ENCODE measurements at regions not wholly inside any gene's neighbourhood (a gene's known extent, or its start where the extent isn't known, plus 50 kb on each side); places are given as distances from the start of the nearest gene placed in this dataset.

DNA sequence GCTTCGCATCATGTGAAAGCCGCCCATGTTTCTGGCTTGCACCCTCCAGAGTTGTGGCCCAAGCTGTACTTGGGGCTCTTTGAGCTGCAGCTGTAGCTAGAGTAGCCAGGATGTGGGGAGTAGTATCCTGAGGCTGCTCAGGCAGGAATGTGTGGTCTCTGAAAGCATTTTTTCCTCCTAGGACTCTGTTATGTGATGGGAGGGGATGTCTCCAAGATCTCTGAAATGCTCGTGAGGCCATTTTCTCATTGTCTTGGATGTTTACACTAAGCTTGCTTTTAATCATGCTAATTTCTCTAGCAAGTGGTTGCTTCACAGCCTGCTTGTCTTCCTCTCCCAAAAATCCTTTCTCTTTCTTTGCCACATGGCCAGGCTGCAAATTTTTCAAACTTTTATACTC lies 687.6 kb downstream of the DCDC2C start:
- DNase-seq: no peak

DNA sequence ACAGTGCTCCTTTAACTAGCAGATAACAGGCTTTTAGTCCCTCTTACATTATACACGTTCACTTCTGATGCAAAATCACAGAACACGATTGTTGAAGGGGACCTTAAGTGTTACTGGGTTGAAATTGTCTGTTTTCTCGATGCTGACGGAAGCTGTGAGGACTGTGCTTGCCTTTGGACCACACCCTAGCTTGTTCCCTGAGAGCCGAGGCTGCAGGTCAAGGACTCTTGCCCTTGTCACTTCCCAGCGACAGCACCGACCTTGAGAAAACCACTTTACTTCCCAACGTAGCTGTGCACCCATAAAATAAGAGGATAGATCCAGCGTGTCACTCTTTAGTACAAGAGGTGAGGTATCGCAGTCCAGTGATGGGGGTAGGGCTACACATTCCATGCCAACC lies 701.0 kb downstream of the DCDC2C start:
- no peak for DNase-seq

DNA sequence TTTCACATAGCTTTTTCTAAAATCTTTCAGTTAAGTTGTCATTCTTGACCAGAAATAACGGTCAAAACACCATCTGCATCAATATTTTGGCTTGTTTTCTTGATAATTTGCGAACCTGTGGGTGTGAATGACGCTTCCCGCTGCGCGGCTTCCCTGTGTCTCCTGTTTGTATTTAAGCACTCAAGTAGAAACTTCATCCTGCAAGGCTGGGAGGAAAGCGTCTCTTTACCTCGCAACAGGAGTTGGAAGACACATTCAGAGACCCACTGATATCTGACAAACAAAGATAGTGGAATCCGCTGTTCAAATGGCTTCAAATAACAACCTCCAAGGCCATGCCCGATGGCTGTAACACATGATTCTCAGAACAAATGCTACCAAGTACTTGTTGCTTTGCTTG lies 704.9 kb downstream of the DCDC2C start:
- no peak for DNase-seq

DNA sequence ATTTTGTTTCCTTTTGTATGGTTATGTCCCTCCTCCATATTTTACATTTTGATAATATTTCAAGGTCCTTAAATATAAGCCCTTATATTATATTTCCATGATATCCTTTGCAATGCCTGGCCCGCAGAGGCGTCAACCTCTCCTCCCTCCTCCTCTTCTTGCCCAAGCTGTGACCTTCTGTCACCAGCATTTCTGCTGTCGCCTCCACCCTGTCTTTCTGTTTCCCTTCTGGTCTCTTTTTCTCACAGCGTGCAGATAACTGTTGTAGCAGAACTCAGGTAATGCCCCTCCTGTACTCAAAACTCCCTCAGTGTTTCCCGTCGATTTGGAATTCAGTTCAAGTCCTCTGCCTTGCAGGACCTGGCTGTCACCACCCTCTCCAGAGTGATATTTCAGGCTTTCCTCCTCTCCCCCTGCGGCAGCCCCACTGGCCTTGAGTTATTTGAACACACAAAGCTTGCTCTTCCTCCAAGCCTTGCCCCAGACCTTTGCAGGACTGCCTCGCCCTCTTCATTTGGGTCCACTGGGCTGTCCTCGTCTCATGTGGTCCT lies 709.3 kb downstream of the DCDC2C start:
- no peak for DNase-seq

DNA sequence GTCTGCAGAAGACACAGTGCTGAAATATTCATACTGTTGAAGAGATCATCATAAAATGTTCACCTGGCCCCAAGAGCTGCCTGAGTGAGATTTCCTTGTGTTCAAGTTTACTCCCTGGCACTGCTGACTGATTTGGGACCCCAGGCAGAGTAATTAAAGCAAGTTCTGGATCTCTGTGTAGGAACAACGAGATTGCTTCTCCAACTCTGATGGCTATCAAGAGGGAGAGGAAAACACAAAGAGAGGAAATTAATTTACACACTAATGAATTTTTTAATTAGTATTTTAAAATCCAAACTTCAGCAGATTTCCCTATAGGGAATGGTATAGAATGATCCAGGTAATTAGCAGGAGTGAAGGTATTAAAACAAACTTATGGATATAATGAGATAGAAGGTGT lies 711.8 kb downstream of the DCDC2C start:
- no peak for DNase-seq

DNA sequence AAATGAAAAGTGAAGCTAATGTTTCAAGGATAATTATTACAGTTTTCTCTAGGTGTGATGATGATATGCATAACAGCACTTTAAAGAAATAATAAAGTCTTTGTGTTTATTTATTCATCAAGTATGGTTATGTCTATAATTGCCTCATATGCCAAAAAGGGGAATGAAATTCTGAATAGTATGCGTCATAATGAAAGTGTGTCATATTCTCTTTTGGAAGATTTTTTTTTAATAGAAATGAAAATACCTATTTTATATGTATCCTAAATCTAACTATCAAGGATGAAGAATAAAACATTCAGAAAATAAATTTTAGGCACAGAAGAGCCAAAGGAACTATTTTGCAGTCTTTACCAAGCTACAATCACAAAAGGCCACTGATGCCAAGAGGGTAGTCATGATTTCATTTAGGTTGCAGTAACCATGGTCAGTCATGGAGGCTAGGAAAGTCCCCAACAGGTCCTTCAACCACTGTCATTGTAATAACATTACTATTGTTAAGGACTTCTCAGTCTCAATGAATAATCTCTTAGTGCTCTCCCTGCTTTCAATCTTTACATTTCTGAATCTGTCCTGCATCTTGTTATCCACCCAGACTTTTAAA lies 712.5 kb downstream of the DCDC2C start:
- DNase-seq: no peak

DNA sequence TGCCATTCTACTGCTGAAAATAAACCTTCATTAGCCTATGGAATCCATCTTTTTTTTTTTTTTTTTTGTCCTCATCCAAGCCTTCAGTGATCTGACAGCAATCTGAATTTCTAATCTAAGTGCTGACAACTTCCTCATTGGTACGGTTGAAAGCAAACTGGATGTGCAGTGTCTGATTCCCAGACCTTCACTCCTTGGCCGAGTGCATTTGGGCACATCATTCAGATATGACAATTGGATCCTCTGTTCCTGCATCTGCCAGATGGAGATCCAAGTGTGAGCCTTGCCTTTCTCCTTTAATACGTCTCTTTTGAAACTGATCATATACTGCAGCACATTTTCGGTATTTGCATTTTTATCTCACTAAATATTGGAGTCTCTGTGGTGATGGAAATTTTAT lies 713.1 kb downstream of the DCDC2C start:
- DNase-seq: no peak

DNA sequence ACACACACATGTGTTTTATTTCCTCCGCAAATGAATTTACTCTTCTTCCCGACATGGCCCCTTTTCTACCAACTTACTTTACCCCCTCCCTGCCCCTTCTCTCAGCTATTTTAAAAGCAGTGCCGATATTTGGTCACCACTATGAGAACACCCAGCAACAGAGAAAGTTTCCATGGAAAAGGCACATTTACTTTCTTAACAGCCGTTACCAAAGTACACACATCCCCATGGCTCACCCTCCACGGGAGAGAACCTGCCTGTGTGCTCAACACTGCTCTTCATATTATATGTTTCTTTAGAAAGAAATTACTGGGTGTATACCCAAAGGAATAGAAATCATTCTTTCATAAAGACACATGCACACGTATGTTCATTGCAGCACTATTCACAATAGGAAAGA lies 714.4 kb downstream of the DCDC2C start:
- no peak for DNase-seq

DNA sequence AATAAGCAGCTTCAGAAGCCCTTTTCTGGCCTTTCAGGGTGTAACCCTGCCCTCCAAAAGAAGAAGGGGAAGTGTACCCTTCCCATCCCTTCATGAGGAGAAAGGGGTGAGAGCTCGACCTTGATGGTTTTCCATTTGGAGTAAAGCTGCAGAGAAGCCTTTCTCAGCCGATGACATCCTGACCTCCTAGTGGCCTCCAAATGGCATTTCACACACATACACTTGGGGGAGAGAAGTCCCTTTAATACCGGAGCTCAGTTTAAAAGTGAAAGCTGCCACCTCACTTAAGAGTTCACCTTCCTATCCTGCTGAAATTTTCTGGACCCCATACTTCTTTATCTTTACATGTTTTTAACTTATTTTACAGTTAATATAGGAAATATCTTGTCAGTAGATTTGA lies 716.7 kb downstream of the DCDC2C start:
- DNase-seq: no peak

DNA sequence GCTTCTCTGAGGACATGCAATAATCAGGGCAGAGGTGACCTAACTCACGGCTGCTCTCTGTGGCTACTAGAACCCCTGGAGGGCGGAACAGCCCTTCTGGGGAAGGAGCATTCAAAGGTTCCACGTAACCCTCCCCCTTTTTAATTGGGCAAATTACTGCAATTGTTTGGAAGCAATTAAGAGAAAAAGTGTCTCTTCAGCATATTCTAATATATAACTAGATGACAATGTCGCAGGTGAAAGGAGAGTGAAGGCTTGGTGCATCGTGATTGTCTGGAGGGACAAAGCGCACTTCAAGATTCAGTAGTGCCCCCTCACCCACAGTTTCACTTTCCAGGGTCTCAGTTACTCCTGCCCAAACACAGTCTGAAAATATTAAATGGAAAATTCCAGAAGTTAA lies 720.8 kb downstream of the DCDC2C start:
- no peak for DNase-seq

DNA sequence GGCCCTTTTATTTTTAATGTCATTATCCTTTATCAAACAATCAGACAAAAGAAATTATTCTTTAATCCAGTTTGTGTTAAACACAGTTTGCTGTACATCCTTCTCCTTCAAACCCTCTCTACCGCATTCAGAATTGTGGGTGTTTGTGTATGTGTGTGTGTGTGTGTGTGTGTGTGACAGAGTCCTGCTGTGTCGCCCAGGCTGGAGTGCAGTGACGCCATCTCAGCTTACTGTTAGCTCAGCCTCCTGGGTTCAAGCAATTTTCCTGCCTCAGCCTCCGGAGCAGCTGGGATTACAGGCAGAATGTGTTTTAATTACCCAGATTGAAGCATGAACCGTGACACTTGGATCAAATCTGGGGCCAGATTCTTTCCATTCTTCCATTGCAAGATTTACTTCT lies 723.7 kb downstream of the DCDC2C start:
- DNase-seq: peak; percentile 14

DNA sequence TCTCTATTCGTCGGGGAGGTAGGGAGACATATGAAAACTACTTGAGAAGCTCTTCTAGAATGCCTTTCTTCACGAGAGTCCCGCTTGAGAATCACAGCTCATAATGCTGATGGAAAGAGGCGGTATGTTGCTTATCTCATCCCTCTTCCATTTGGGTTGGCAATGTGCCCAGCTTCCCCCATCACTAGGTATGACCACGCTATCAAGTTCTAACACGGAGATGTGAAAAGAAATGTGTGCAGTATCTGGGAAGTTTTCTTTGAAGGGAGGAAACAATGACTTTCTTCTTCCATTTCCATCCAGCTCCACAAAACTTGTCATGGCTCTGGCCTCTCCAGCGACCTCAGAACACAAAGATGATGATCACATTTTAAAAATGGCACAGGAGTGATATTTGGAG lies 742.4 kb downstream of the DCDC2C start:
- DNase-seq: no peak

DNA sequence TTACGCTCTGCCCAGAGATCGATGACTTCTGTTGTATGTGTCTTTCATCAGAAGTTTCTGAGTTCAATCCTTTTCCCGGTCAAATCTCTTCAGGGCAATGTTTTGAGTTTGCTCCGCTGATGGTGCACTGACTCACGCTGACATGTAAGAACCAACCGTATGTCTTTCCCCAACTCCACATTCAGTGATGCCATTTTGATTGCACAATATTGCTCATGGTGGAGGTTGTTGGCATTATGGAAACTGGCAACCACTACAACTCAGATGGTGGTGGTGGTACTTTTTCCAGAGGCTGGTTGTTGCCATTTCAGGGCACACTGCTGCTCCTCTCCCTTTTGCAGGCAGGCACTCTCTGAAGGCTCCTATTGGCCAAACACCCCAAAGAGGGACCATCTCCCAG lies 751.5 kb downstream of the DCDC2C start:
- no peak for DNase-seq

DNA sequence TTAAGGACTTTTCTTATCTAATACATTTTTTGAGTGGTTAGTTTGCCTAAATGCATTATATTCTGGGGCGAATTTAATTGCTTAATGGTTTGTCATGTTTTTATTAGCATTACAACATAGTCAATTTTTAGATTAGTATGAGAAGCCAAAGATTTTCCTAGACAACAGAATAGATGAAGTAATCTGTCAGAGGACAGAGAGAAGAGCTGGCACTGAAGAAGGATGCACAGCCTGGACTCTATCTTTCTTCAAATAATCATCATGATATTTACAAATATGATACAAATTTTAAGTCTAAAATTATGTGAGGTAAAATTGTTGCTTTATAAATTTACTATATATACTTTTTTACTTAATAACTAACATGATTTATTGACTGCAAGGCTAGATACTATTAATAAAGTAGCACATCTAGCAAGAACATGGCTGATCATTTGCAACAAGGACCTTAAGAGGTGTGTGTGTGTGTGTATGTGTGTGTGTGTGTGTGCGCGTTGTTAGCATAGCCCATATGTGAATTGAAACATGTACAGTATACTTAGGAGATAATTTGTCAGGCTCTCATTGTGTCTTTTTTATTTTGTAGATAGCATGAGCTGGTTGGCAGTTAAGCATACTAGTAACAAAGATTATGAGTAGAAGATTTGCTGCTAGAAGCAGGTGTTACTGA lies 752.2 kb downstream of the DCDC2C start:
- no peak for DNase-seq

DNA sequence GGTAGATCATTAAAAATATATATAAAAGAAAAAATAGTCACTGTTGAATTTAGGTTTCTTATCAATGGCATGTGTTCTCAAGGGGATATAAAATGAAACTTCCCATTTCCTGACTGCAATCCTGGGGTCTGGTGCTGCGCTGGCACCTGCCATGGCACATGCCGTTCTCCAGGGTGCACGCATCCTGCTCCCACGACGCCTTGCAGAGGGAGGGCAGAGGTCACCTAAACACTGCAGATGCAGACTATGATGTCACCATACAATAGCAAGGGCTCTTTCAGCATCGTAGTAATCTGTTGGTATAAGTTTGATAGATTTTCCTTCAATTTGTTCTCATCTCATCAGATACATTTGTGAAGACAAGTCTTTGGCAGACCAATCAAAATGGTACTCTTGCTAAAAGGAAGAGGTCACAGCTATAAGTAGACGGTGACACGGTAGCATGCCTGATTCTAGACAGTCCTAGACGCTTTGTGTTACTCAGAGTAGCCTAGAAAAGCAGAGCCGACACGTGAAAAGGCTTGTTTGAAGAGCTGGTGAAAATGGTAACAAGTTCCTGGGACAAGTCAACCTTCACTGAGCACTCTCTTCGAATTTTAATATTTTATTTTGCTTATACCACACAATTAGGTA lies 761.4 kb downstream of the DCDC2C start:
- DNase-seq: no peak

DNA sequence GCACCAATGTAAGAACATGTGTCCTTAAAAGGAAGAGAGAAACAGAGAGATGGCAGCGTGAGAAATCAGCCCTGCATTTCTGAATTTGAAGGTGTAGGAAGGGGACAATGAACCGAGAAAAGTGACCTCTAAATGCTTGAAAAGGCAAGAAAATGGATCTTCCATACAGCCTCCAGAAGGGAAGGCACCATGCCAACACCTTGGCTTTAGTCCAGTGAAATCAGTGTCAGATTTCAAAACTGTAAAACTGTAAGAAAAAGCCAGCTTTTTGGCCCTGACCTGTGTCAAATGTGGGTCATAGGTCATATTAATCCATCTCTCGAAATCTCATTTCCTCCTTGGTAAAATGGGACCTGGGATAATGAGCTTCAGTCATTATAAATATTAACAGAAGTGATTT lies 762.3 kb downstream of the DCDC2C start:
- DNase-seq: no peak

DNA sequence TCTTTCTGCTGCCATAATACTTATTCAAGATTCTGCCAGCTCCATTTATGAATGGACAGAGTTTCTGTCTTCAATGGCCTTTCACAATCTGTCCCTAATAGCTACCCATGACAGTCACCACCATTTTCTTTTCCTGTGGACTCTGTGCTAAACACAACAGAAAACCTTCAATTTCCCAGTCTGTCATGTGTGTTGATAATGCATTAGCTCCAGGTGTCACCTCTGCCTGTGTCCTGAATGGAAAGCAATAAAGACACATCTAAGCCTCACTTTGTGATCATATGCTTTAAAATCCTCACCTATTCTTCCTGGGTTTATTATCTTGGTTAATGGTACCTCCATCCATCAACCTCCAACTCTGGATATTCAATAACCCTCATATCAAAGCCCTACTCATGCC lies 772.2 kb downstream of the DCDC2C start:
- no peak for DNase-seq

DNA sequence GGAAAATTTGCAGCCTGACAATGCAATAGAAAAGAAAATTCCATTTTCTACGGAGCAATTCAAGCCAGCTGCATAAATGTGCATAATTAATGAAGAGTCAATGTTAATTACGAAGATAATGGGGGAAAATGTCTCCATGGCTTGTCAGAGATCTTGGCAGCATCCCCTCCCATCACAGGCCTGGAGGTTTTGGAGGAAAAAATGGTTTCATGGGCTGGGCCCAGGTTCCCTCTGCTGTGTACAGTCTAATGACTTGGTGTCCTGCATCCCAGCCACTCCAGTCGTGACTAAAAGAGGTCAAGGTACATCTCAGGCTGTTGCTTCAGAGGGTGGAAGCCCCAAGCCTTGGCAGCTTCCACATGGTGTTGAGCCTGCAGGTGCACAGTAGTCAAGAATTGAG lies 779.7 kb downstream of the DCDC2C start:
- DNase-seq: no peak

DNA sequence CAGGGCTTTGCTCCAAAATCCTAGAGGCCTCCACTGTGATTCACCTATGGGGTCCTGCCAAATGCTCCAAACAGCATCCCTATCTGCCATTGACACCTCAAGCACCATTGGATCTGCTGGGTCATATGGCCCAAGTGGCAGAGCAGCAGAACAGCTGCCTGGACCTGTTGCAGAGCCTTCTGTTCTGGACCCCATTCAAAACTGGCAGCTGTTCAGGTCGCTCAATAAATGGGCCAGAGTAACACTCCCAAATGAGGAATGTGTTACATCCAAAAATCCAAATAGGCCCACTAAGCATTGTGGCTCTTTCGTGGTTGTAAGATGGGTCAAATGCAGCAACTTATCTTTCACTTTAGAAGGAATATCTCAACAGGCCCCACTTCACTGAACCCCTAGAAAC lies 783.6 kb downstream of the DCDC2C start:
- DNase-seq: no peak

DNA sequence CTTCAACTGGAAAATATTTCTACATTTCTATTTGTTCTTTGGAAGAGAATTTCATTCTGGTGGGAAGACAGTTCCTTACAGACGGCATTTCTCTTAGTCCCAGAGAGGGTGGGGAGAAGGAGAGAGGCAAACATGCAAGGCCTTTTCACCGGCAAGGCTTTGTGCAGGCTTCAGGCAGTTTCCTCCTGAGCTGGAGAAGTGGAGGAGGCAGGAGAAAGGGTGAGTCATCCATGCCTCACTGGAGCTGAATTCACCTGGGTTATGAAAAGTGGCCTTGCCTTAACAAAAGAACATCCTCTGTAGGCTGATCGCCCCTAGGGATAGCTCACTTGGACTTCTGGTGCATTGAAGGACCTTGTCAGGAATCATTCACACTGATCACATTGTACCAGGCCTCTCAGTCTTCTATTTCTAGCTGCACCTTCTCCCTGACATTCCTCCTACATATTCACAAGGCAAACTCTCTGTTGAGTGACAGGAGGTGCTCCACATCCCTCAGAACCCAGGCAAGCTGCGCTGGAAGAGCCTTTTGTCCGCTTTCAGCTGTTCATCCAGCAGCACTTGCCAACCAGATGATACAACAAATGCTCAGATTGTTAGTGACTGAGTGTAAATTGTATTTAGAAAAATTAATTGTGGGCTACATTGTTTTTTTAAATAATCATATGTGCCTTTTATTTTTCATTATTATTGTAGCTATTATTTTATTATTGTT lies 796.1 kb downstream of the DCDC2C start:
- no peak for DNase-seq

DNA sequence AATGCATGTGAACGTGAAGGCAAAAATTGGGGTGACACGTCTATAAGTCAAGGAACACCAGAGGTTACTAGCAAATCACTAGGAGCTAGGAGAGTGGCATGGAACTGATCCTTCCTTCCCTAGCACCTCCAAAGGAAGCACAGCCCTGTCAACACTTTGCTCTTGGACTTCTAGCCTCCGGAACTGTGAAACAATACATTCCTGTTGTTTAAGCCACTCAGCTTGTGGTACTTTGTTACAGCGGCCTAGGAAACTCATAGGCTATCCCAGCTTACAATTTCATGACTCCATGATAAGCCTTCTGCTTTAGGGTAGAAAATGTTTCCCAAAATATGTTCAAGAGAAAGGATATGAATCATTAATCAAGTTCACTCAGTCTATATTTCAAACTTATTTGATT lies 798.1 kb downstream of the DCDC2C start:
- no peak for DNase-seq

DNA sequence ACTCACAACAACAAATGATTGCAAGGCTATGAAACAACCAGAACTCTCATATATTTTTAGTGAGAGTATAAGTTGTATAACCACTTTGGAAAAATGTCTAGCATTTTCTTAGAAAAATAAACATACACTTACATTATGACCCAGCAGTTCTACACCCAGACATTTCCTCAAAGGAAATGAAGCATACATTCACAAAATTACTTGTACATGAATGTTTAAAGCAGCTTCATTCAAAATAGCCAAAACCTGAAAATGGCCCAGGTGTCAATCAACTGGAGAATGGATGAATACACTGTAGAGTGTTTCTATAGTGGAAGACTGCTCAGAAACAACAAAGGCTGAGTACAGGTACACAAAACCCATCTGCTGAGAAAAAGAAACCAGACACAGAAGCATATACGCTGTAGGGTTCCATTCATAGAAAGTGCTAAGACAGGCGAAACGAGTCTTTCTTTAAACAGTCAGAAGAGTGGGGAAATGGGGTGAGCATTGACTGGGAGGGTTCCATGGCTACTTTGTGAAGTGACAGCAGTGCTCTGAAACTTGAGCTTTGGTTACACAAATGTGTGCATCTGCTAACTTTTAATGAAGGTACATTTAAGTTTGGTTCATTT lies 799.0 kb downstream of the DCDC2C start:
- no peak for DNase-seq

DNA sequence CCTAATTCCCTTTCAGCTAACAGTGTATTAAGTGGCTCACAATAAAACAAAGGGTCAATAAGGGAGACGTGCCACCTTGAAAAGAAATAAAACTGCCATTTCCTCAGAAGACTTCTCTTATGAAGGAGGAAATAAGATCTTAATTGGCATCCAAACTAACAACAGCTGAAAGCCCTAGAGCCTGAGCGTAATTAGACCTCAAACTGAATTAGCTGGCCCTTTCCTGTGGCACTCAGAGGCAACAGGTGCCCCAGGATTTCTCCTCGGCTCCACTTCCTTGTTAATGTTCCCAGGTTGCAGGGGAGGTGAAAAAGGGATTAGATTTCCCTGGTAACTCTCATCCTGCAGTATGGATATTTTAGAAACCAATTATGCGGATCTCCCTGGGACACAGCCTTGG lies 804.3 kb downstream of the DCDC2C start:
- DNase-seq: no peak

Measured in SHP77 treated with DMSO at 0.1 percent for 48 hours (cell line).